GM18868 (cell line): ENCODE measurements at regions not wholly inside any gene's neighbourhood (a gene's known extent, or its start where the extent isn't known, plus 50 kb on each side); places are given as distances from the start of the nearest gene placed in this dataset.

ENCODE experiments used
- ATAC-seq: cut with Tn5 transposase; IDR thresholded peaks from one replicate; pipeline ENCODE4 v1.9.1; 2021; ENCODE audit warnings: mild to moderate bottlenecking, moderate library complexity; ENCODE audit not compliant: unreplicated experiment

- no peak for ATAC-seq
Observed at GRCh38 chr11:29315275-29315674, 701.6 kb downstream of the KCNA4 start.

- ATAC-seq = no peak
Observed at GRCh38 chr11:29314211-29314610, 702.6 kb downstream of the KCNA4 start.

- ATAC-seq = no peak
Observed at GRCh38 chr11:29312812-29313211, 704.0 kb downstream of the KCNA4 start.

- ATAC-seq = no peak
Observed at GRCh38 chr11:29310725-29311342, 706.0 kb downstream of the KCNA4 start.

GRCh38 chr11:29309992-29310391, 706.8 kb downstream of the KCNA4 start:
- no peak for ATAC-seq

GRCh38 chr11:29306527-29306926, 710.3 kb downstream of the KCNA4 start:
- no peak for ATAC-seq

- no peak for ATAC-seq
Observed at GRCh38 chr11:29305456-29306232, 711.2 kb downstream of the KCNA4 start.

GRCh38 chr11:29300420-29300819, 716.4 kb downstream of the KCNA4 start:
- no peak for ATAC-seq

- no peak for ATAC-seq
Observed at GRCh38 chr11:29296680-29297079, 720.1 kb downstream of the KCNA4 start.

- ATAC-seq = peak; percentile 96
Observed at GRCh38 chr11:29293825-29294224, 723.0 kb downstream of the KCNA4 start.

- ATAC-seq = peak; percentile 56
Observed at GRCh38 chr11:29282088-29282487, 734.7 kb downstream of the KCNA4 start.

- no peak for ATAC-seq
Observed at GRCh38 chr11:29281271-29281777, 735.5 kb downstream of the KCNA4 start.

GRCh38 chr11:29280452-29280851, 736.4 kb downstream of the KCNA4 start:
- ATAC-seq = peak; percentile 86

GRCh38 chr11:29279716-29280115, 737.1 kb downstream of the KCNA4 start:
- ATAC-seq = no peak

GRCh38 chr11:29272019-29272654, 744.7 kb downstream of the KCNA4 start:
- ATAC-seq = no peak

- ATAC-seq = no peak
Observed at GRCh38 chr11:29271616-29272015, 745.2 kb downstream of the KCNA4 start.

GRCh38 chr11:29268733-29269132, 748.1 kb downstream of the KCNA4 start:
- ATAC-seq = no peak

- ATAC-seq = no peak
Observed at GRCh38 chr11:29265792-29266191, 751.0 kb downstream of the KCNA4 start.

- no peak for ATAC-seq
Observed at GRCh38 chr11:29265381-29265780, 751.4 kb downstream of the KCNA4 start.

- no peak for ATAC-seq
Observed at GRCh38 chr11:29263971-29264682, 752.7 kb downstream of the KCNA4 start.

GRCh38 chr11:29261831-29262230, 755.0 kb downstream of the KCNA4 start:
- no peak for ATAC-seq
